Ascending aorta (tissue), 2 donors: ENCODE measurements at regions not wholly inside any gene's neighbourhood (a gene's known extent, or its start where the extent isn't known, plus 50 kb on each side); places are given as distances from the start of the nearest gene placed in this dataset.

Source experiments
- DNase-seq, 2 donors: peaks; one replicate each; pipeline ENCODE4 v3.0.0-alpha.2; 2019; ENCODE audit warnings: low spot score in 2 of 2
- H3K27ac ChIP-seq, 2 donors: fragments of 200-600 bp; sonication (generic); one replicate each; pipeline ENCODE4 v1.5.1; 2016 to 2017; ENCODE audit warnings: mild to moderate bottlenecking in 1 of 2
- H3K27me3 ChIP-seq: fragments of 200-600 bp; sonication (generic); one replicate; pipeline ENCODE4 v1.5.1; 2017
- H3K36me3 ChIP-seq, 2 donors: fragments of 200-600 bp; sonication (generic); one replicate each; pipeline ENCODE4 v1.5.1; 2016
- H3K4me1 ChIP-seq, 2 donors: fragments of 200-600 bp; sonication (generic); one replicate each; pipeline ENCODE4 v1.5.1; 2016 to 2017; ENCODE audit warnings: mild to moderate bottlenecking in 1 of 2
- H3K4me3 ChIP-seq, 2 donors: fragments of 200-600 bp; sonication (generic); one replicate each; pipeline ENCODE4 v1.5.1; 2016 to 2017; ENCODE audit warnings: mild to moderate bottlenecking in 1 of 2
- H3K9me3 ChIP-seq, 2 donors: fragments of 200-600 bp; sonication (generic); one replicate each; pipeline ENCODE4 v1.5.1; 2016
- CTCF ChIP-seq, 3 experiments: fragments of 200-600 bp in 2 of 3; fragments of 450-650 bp in 1 of 3; sonication (generic) in 2 of 3; IDR thresholded peaks; one replicate each; pipeline ENCODE4 v1.5.1; 2016 to 2019; ENCODE audit warnings: antibody characterized with exemption in 3 of 3, mild to moderate bottlenecking in 1 of 3, moderate library complexity in 1 of 3
- intact Hi-C: fragments of 100-400 bp; cut with DNase I; formaldehyde crosslinking; loops from one replicate; pipeline ENCODE4 v1.15.1; 2023

GRCh38 chr5:68555907-68556681 lies 340.5 kb downstream of the PIK3R1 start:
- Histone ChIP-seq H3K27ac (no peak overlapping the region), H3K36me3 (no peaks in the 10 kb centered on the region), H3K4me3 (no peak overlapping the region), H3K27me3 (no peaks in the 10 kb centered on the region), H3K9me3 (no peaks in the 10 kb centered on the region), H3K4me1 (peaks cover 0 to 7% of the 10 kb centered on the region in 2 donors)
- DNase-seq = no peak
- no peak for TF ChIP-seq CTCF (IDR thresholded peaks at IDR 0.05)
- intact Hi-C loops = no loop called here

- no peak for TF ChIP-seq CTCF (IDR thresholded peaks at IDR 0.05)
- no peaks in the 10 kb centered on the region for H3K9me3 ChIP-seq
- H3K27ac ChIP-seq = no peak overlapping the region
- no peak for DNase-seq
- peaks cover 0 to 7% of the 10 kb centered on the region in 2 donors for H3K4me1 ChIP-seq
- intact Hi-C loops = no loop called here
- H3K4me3 ChIP-seq = no peak overlapping the region
- no peaks in the 10 kb centered on the region for H3K27me3 ChIP-seq
- H3K36me3 ChIP-seq = no peaks in the 10 kb centered on the region
Observed at GRCh38 chr5:68557162-68557936, 341.8 kb downstream of the PIK3R1 start.

- Histone ChIP-seq H3K4me3 (no peak overlapping the region), H3K9me3 (peaks cover 0 to 12% of the 10 kb centered on the region in 2 donors), H3K36me3 (no peaks in the 10 kb centered on the region), H3K27me3 (no peaks in the 10 kb centered on the region), H3K4me1 (peaks cover 0 to 2% of the 10 kb centered on the region in 2 donors), H3K27ac (no peak overlapping the region)
- no peak for DNase-seq
- no peak for TF ChIP-seq CTCF (IDR thresholded peaks at IDR 0.05)
- intact Hi-C loops = no loop called here
Observed at GRCh38 chr5:68562308-68562707, 346.8 kb downstream of the PIK3R1 start.

- H3K27ac ChIP-seq = no peak overlapping the region
- intact Hi-C loops = no loop called here
- no peak for TF ChIP-seq CTCF (IDR thresholded peaks at IDR 0.05)
- H3K9me3 ChIP-seq = peaks cover 0 to 12% of the 10 kb centered on the region in 2 donors
- no peak for DNase-seq
- no peaks in the 10 kb centered on the region for H3K4me1 ChIP-seq
- no peaks in the 10 kb centered on the region for H3K27me3 ChIP-seq
- H3K36me3 ChIP-seq = no peaks in the 10 kb centered on the region
- H3K4me3 ChIP-seq = no peak overlapping the region
Observed at GRCh38 chr5:68565427-68565826, 349.9 kb downstream of the PIK3R1 start.

GRCh38 chr5:68576805-68577204 lies 361.2 kb downstream of the PIK3R1 start:
- no peak for DNase-seq
- Histone ChIP-seq H3K9me3 (peaks cover 0 to 15% of the 10 kb centered on the region in 2 donors), H3K36me3 (no peaks in the 10 kb centered on the region), H3K4me1 (no peaks in the 10 kb centered on the region), H3K27me3 (no peaks in the 10 kb centered on the region), H3K27ac (no peak overlapping the region), H3K4me3 (no peak overlapping the region)
- no peak for TF ChIP-seq CTCF (IDR thresholded peaks at IDR 0.05)
- intact Hi-C loops = no loop called here
